ENCODE measurements at regions not wholly inside any gene's neighbourhood (a gene's known extent, or its start where the extent isn't known, plus 50 kb on each side); places are given as distances from the start of the nearest gene placed in this dataset.

DNA sequence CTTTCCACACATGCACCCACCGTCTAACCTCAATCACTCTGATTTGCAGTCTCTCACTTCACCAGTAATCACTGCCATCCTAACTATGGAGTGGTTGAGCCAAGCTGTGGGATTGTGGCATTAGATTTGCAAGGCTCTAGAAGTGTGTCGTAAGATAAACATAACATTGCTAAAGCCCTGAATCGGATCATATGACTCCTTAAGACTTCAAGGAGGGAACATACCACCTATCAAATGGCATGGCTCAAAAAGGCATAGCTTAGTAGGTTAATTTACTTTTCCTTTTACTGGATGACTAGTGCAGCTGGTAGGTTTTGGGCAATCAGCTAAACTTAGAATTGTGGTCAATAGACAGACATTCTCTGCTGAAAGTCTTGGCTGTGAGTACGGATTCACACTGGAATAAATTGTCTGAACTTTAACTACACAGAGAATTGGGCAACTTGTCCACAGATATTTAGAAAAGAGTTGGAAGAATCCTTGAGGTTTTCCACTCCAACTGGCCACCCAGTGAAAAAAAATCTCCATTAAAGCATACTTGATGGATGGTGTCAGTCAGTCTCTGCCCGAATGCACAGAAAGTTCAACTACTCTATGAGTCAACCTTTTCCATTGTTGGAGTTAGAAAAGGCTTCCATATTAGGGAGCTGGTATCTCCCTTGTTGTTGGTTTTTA is 476.7 kb upstream of the CBLB start:
- TF ChIP-seq, protein P1, sequence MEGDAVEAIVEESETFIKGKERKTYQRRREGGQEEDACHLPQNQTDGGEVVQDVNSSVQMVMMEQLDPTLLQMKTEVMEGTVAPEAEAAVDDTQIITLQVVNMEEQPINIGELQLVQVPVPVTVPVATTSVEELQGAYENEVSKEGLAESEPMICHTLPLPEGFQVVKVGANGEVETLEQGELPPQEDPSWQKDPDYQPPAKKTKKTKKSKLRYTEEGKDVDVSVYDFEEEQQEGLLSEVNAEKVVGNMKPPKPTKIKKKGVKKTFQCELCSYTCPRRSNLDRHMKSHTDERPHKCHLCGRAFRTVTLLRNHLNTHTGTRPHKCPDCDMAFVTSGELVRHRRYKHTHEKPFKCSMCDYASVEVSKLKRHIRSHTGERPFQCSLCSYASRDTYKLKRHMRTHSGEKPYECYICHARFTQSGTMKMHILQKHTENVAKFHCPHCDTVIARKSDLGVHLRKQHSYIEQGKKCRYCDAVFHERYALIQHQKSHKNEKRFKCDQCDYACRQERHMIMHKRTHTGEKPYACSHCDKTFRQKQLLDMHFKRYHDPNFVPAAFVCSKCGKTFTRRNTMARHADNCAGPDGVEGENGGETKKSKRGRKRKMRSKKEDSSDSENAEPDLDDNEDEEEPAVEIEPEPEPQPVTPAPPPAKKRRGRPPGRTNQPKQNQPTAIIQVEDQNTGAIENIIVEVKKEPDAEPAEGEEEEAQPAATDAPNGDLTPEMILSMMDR (IDR thresholded peaks at IDR 0.05): no peak
- no peak for TF ChIP-seq POLR2A (IDR thresholded peaks at IDR 0.05)

Data from uterus (tissue), 2 donors.